Uterus (tissue), 3 donors: ENCODE measurements at regions not wholly inside any gene's neighbourhood (a gene's known extent, or its start where the extent isn't known, plus 50 kb on each side); places are given as distances from the start of the nearest gene placed in this dataset.
A peak's percentile ranks its signal among the peaks of the same experiment; 100 is the strongest.

Experiments
- DNase-seq, 2 donors: peaks; one replicate each; pipeline ENCODE4 v3.0.0-alpha.2; 2019 to 2020
- H3K27ac ChIP-seq, 2 donors: fragments of 200-600 bp; sonication (generic); 1 replicate in 1 of 2; 2 replicates in 1 of 2; pipeline ENCODE4 v1.5.1; 2016 to 2018
- H3K27me3 ChIP-seq, 2 donors: fragments of 200-600 bp; sonication (generic); one replicate each; pipeline ENCODE4 v1.5.1; 2018 to 2019; ENCODE audit warnings: control low read depth in 1 of 2
- H3K36me3 ChIP-seq, 2 donors: fragments of 200-600 bp; sonication (generic); one replicate each; pipeline ENCODE4 v1.5.1; 2019; ENCODE audit warnings: control low read depth in 1 of 2
- H3K4me1 ChIP-seq, 2 donors: fragments of 200-600 bp; sonication (generic); one replicate each; pipeline ENCODE4 v1.5.1; 2018 to 2019; ENCODE audit warnings: control low read depth in 1 of 2
- H3K4me3 ChIP-seq, 2 donors: fragments of 200-600 bp; sonication (generic); 1 replicate in 1 of 2; 2 replicates in 1 of 2; pipeline ENCODE4 v1.5.1; 2018 to 2019; ENCODE audit warnings: mild to moderate bottlenecking in 1 of 2
- H3K9me3 ChIP-seq, 2 donors: fragments of 200-600 bp; sonication (generic); one replicate each; pipeline ENCODE4 v1.5.1; 2019; ENCODE audit warnings: control low read depth in 1 of 2
- CTCF ChIP-seq, 4 experiments: fragments of 200-600 bp in 2 of 4; fragments of 450-650 bp in 2 of 4; sonication (generic) in 2 of 4; IDR thresholded peaks; one replicate each; pipeline ENCODE4 v1.5.1; 2016 to 2019; ENCODE audit warnings: antibody characterized with exemption in 4 of 4, mild to moderate bottlenecking in 2 of 4, moderate library complexity in 1 of 4
- POLR2A ChIP-seq, 2 donors: fragments of 450-650 bp; IDR thresholded peaks; one replicate each; pipeline ENCODE4 v1.6.1; 2016; ENCODE audit warnings: antibody characterized with exemption in 2 of 2, mild to moderate bottlenecking in 1 of 2, moderate library complexity in 1 of 2
- intact Hi-C: fragments of 100-400 bp; cut with DNase I; formaldehyde crosslinking; loops from one replicate; pipeline ENCODE4 v1.15.1; 2023; ENCODE audit warnings: low total_unique reads
- donor health status: DM: yes; HTN: yes; CAD: no.

- no peak overlapping the region for H3K27ac ChIP-seq
- no peak for DNase-seq
- H3K4me3 ChIP-seq: no peak overlapping the region
- no peaks in the 10 kb centered on the region for H3K27me3 ChIP-seq
- H3K4me1 ChIP-seq: no peaks in the 10 kb centered on the region
- TF ChIP-seq CTCF (IDR thresholded peaks at IDR 0.05) (no peak), POLR2A (IDR thresholded peaks at IDR 0.05) (no peak)
- intact Hi-C loops: no loop called here
- no peaks in the 10 kb centered on the region for H3K36me3 ChIP-seq
- no peaks in the 10 kb centered on the region for H3K9me3 ChIP-seq
Observed at GRCh38 chr13:97798836-97799235, 154.6 kb upstream of the IPO5 start.

- no peak overlapping the region for H3K4me3 ChIP-seq
- H3K27me3 ChIP-seq: no peaks in the 10 kb centered on the region
Observed at GRCh38 chr13:97802213-97802612, 151.3 kb upstream of the IPO5 start.

GRCh38 chr13:97809576-97809975, 143.9 kb upstream of the IPO5 start:
- no peak for TF ChIP-seq CTCF (IDR thresholded peaks at IDR 0.05)
- TF ChIP-seq POLR2A (IDR thresholded peaks at IDR 0.05): no peak
- intact Hi-C loops: no loop called here
- Histone ChIP-seq H3K4me3 (no peak overlapping the region), H3K9me3 (no peaks in the 10 kb centered on the region), H3K27ac (no peak overlapping the region), H3K36me3 (no peaks in the 10 kb centered on the region), H3K27me3 (no peaks in the 10 kb centered on the region), H3K4me1 (no peaks in the 10 kb centered on the region)
- no peak for DNase-seq

More at GRCh38 chr13:97802213-97802612, 151.3 kb upstream of the IPO5 start:
- TF ChIP-seq POLR2A (IDR thresholded peaks at IDR 0.05) (no peak), CTCF (IDR thresholded peaks at IDR 0.05) (no peak)
- intact Hi-C loops: no loop called here
- Histone ChIP-seq H3K36me3 (no peaks in the 10 kb centered on the region), H3K27ac (no peak overlapping the region), H3K9me3 (no peaks in the 10 kb centered on the region), H3K4me1 (no peaks in the 10 kb centered on the region)
- no peak for DNase-seq

GRCh38 chr13:97810152-97810551, 143.3 kb upstream of the IPO5 start:
- Histone ChIP-seq H3K27me3 (no peaks in the 10 kb centered on the region), H3K27ac (no peak overlapping the region), H3K9me3 (no peaks in the 10 kb centered on the region), H3K4me3 (no peak overlapping the region), H3K4me1 (no peaks in the 10 kb centered on the region), H3K36me3 (no peaks in the 10 kb centered on the region)
- no peak for TF ChIP-seq POLR2A (IDR thresholded peaks at IDR 0.05)
- peak in 3 of 4 experiments; percentile 9 to 24 (median 17) for TF ChIP-seq CTCF (IDR thresholded peaks at IDR 0.05)
- DNase-seq: no peak
- intact Hi-C loops: no loop called here

GRCh38 chr13:97822377-97822776, 131.1 kb upstream of the IPO5 start:
- H3K36me3 ChIP-seq: no peaks in the 10 kb centered on the region
- no peaks in the 10 kb centered on the region for H3K27me3 ChIP-seq
- intact Hi-C loops: no loop called here
- TF ChIP-seq CTCF (IDR thresholded peaks at IDR 0.05): no peak
- no peak for TF ChIP-seq POLR2A (IDR thresholded peaks at IDR 0.05)
- H3K27ac ChIP-seq: no peak overlapping the region
- H3K4me3 ChIP-seq: no peak overlapping the region
- DNase-seq: no peak
- no peaks in the 10 kb centered on the region for H3K4me1 ChIP-seq
- no peaks in the 10 kb centered on the region for H3K9me3 ChIP-seq
